SU-DHL-6 (cell line): ENCODE measurements at regions not wholly inside any gene's neighbourhood (a gene's known extent, or its start where the extent isn't known, plus 50 kb on each side); places are given as distances from the start of the nearest gene placed in this dataset.

Experiments
- H2AFZ ChIP-seq: fragments of 200-600 bp; sonication (generic); 2 replicates; pipeline ENCODE4 v1.6.1; 2014; ENCODE audit warnings: low read depth, mild to moderate bottlenecking, moderate library complexity, mixed read lengths, antibody characterized with exemption, low read length; ENCODE audit not compliant: severe bottlenecking
- H3F3A ChIP-seq: fragments of 200-600 bp; shearing (Covaris generic); 2 replicates; pipeline ENCODE4 v1.6.0; 2016; ENCODE audit warnings: antibody characterized with exemption, mild to moderate bottlenecking; ENCODE audit not compliant: insufficient read depth
- H3K27ac ChIP-seq: fragments of 200-600 bp; sonication (generic); 2 replicates; pipeline ENCODE4 v1.5.1; 2016; ENCODE audit warnings: low read depth, mild to moderate bottlenecking, low read length, moderate library complexity, mixed read lengths
- H3K27me3 ChIP-seq: fragments of 200-600 bp; sonication (generic), shearing (Covaris generic); 2 replicates; pipeline ENCODE4 v1.6.0; 2014; ENCODE audit warnings: mild to moderate bottlenecking, low read length
- H3K36me3 ChIP-seq: fragments of 200-600 bp; sonication (generic); 2 replicates; pipeline ENCODE4 v1.6.1; 2014; ENCODE audit warnings: mild to moderate bottlenecking, low read length, mixed read lengths
- H3K4me2 ChIP-seq: fragments of 300-600, 200-600 bp; shearing (Covaris generic), sonication (generic); 2 replicates; pipeline ENCODE4 v1.6.0; 2014; ENCODE audit warnings: low read length, low read depth, mild to moderate bottlenecking; ENCODE audit not compliant: poor library complexity, severe bottlenecking
- H3K4me3 ChIP-seq: fragments of 200-600 bp; sonication (generic); 2 replicates; pipeline ENCODE4 v1.5.1; 2014; ENCODE audit warnings: antibody characterized with exemption, low read length, mild to moderate bottlenecking, mixed read lengths; ENCODE audit not compliant: insufficient read depth, poor library complexity, severe bottlenecking
- H3K79me2 ChIP-seq: fragments of 200-600 bp; sonication (generic); 2 replicates; pipeline ENCODE4 v1.6.1; 2014; ENCODE audit warnings: mild to moderate bottlenecking, low read length, moderate library complexity; ENCODE audit not compliant: insufficient read depth
- H3K9ac ChIP-seq: fragments of 200-600 bp; sonication (generic); 2 replicates; pipeline ENCODE4 v1.7.0; 2014; ENCODE audit warnings: mild to moderate bottlenecking, low read length
- H3K9me2 ChIP-seq: fragments of 200-600 bp; sonication (generic); replicated peaks from 2 replicates; pipeline ENCODE4 v1.6.1; 2014; ENCODE audit warnings: low read length; ENCODE audit not compliant: insufficient read depth
- H3K9me3 ChIP-seq: fragments of 200-600 bp; sonication (generic); 2 replicates; pipeline ENCODE4 v1.6.1; 2014; ENCODE audit warnings: low read length, mixed read lengths; ENCODE audit not compliant: insufficient read depth
- H4K20me1 ChIP-seq: fragments of 200-600 bp; sonication (generic); 2 replicates; pipeline ENCODE4 v1.6.1; 2014; ENCODE audit warnings: low read depth, mild to moderate bottlenecking, antibody characterized with exemption, low read length, moderate library complexity, mixed read lengths
- CTCF ChIP-seq: fragments of 200-600 bp; sonication (generic); IDR thresholded peaks from one replicate; pipeline ENCODE4 v1.5.1; 2017; ENCODE audit warnings: antibody characterized with exemption, mild to moderate bottlenecking, low read length, moderate library complexity; ENCODE audit not compliant: insufficient read depth, poor library complexity, severe bottlenecking
- EZH2phosphoT487 ChIP-seq: fragments of 200-600 bp; sonication (generic), shearing (Covaris generic); conservative IDR thresholded peaks from 2 replicates; pipeline ENCODE4 v1.6.1; 2018; ENCODE audit warnings: mild to moderate bottlenecking, antibody characterized with exemption, low read length, moderate library complexity, mixed read lengths

GRCh38 chrX:94744786-94745185, 1070.8 kb downstream of the FAM133A start:
- Histone ChIP-seq H3K79me2 (no peaks in the 10 kb centered on the region), H3K27ac (no peak overlapping the region)

GRCh38 chrX:94751611-94752010, 1077.6 kb downstream of the FAM133A start:
- Histone ChIP-seq H3K27ac (no peak overlapping the region), H3K9me3 (no peaks in the 10 kb centered on the region), H3K79me2 (no peaks in the 10 kb centered on the region), H3F3A (no peaks in the 10 kb centered on the region), H3K9me2 (no peaks in the 10 kb centered on the region), H3K4me3 (no peak overlapping the region), H3K4me2 (no peak overlapping the region), H2AFZ (no peak overlapping the region), H3K36me3 (no peaks in the 10 kb centered on the region), H4K20me1 (no peaks in the 10 kb centered on the region), H3K27me3 (no peaks in the 10 kb centered on the region), H3K9ac (no peak overlapping the region)
- TF ChIP-seq CTCF = no peak
- TF ChIP-seq EZH2phosphoT487 = no peak

More at GRCh38 chrX:94744786-94745185, 1070.8 kb downstream of the FAM133A start:
- no peak overlapping the region for H2AFZ ChIP-seq
- H3K9ac ChIP-seq = no peak overlapping the region
- no peaks in the 10 kb centered on the region for H3K9me2 ChIP-seq
- TF ChIP-seq CTCF = no peak
- no peak for TF ChIP-seq EZH2phosphoT487
- no peak overlapping the region for H3K4me2 ChIP-seq
- H3K36me3 ChIP-seq = no peaks in the 10 kb centered on the region
- no peaks in the 10 kb centered on the region for H4K20me1 ChIP-seq
- H3F3A ChIP-seq = no peaks in the 10 kb centered on the region
- no peaks in the 10 kb centered on the region for H3K27me3 ChIP-seq
- no peaks in the 10 kb centered on the region for H3K9me3 ChIP-seq
- H3K4me3 ChIP-seq = no peak overlapping the region

GRCh38 chrX:94752434-94753169, 1078.6 kb downstream of the FAM133A start:
- Histone ChIP-seq H3K9me2 (no peaks in the 10 kb centered on the region), H2AFZ (no peak overlapping the region), H3K27ac (no peak overlapping the region), H4K20me1 (no peaks in the 10 kb centered on the region), H3K4me3 (no peak overlapping the region), H3K9ac (no peak overlapping the region), H3K9me3 (no peaks in the 10 kb centered on the region), H3F3A (no peaks in the 10 kb centered on the region), H3K27me3 (no peaks in the 10 kb centered on the region), H3K79me2 (no peaks in the 10 kb centered on the region), H3K4me2 (no peak overlapping the region), H3K36me3 (no peaks in the 10 kb centered on the region)
- TF ChIP-seq CTCF (no peak), EZH2phosphoT487 (no peak)
